Breast epithelium (tissue), 4 donors: ENCODE measurements at regions not wholly inside any gene's neighbourhood (a gene's known extent, or its start where the extent isn't known, plus 50 kb on each side); places are given as distances from the start of the nearest gene placed in this dataset.

Source experiments
- DNase-seq, 2 donors: peaks; one replicate each; pipeline ENCODE4 v3.0.0-alpha.2; 2019; ENCODE audit warnings: low spot score in 2 of 2
- H3K27ac ChIP-seq, 2 donors: fragments of 200-600 bp; sonication (generic) in 1 of 2; one replicate each; pipeline ENCODE4 v1.5.1; 2016 to 2019; ENCODE audit warnings: mild to moderate bottlenecking in 1 of 2
- H3K27me3 ChIP-seq, 2 donors: fragments of 200-600 bp; sonication (generic) in 1 of 2; one replicate each; pipeline versions ENCODE4 v1.5.1 to v1.6.0; 2017 to 2019; ENCODE audit warnings: control low read depth in 1 of 2, mild to moderate bottlenecking in 1 of 2
- H3K36me3 ChIP-seq: fragments of 200-600 bp; one replicate; pipeline ENCODE4 v1.5.1; 2019
- H3K4me1 ChIP-seq, 2 donors: fragments of 200-600 bp; sonication (generic); one replicate each; pipeline ENCODE4 v1.5.1; 2016 to 2019; ENCODE audit warnings: control low read depth in 1 of 2
- H3K4me3 ChIP-seq, 3 donors: fragments of 200-600 bp; sonication (generic); 1 replicate in 2 of 3; 2 replicates in 1 of 3; pipeline ENCODE4 v1.5.1; 2016 to 2019; ENCODE audit warnings: mild to moderate bottlenecking in 3 of 3, moderate library complexity in 2 of 3
- H3K9me3 ChIP-seq, 2 donors: fragments of 200-600 bp; sonication (generic) in 1 of 2; one replicate each; pipeline ENCODE4 v1.5.1; 2016 to 2019; ENCODE audit warnings: control low read depth in 1 of 2
- CTCF ChIP-seq, 3 donors: fragments of 450-650 bp; IDR thresholded peaks; one replicate each; pipeline ENCODE4 v1.5.1; 2016 to 2017; ENCODE audit warnings: antibody characterized with exemption in 3 of 3, mild to moderate bottlenecking in 3 of 3, moderate library complexity in 3 of 3
- POLR2A ChIP-seq: fragments of 450-650 bp; IDR thresholded peaks from one replicate; pipeline ENCODE4 v1.6.1; 2016; ENCODE audit warnings: antibody characterized with exemption, mild to moderate bottlenecking, moderate library complexity
- POLR2AphosphoS5 ChIP-seq, 3 donors: sonication (generic); formaldehyde crosslinking; IDR thresholded peaks; one replicate each; pipeline ENCODE4 v1.6.1; 2017; ENCODE audit warnings: antibody characterized with exemption in 3 of 3
- intact Hi-C: fragments of 100-400 bp; cut with DNase I; formaldehyde crosslinking; loops from one replicate; pipeline ENCODE4 v1.15.1; 2023; ENCODE audit warnings: low total_unique reads

GRCh38 chr15:79230766-79231165 lies 51.8 kb upstream of the ANKRD34C start:
- no peak for TF ChIP-seq CTCF (IDR thresholded peaks at IDR 0.05)
- Histone ChIP-seq H3K27ac (no peak overlapping the region), H3K4me3 (no peak overlapping the region), H3K27me3 (peaks cover 0 to 3% of the 10 kb centered on the region in 2 donors), H3K4me1 (no peaks in the 10 kb centered on the region), H3K9me3 (peaks cover 0 to 33% of the 10 kb centered on the region in 2 donors), H3K36me3 (no peaks in the 10 kb centered on the region)
- intact Hi-C loops, result no loop called here
- no peak for DNase-seq

GRCh38 chr15:79222808-79223207 lies 59.7 kb upstream of the ANKRD34C start:
- TF ChIP-seq POLR2AphosphoS5 (IDR thresholded peaks at IDR 0.05), result no peak
- no peak overlapping the region for H3K4me3 ChIP-seq
- no peak overlapping the region for H3K27ac ChIP-seq
- H3K4me1 ChIP-seq, result no peaks in the 10 kb centered on the region
- DNase-seq, result no peak
- no peaks in the 10 kb centered on the region for H3K36me3 ChIP-seq
- H3K9me3 ChIP-seq, result peaks cover 0 to 9% of the 10 kb centered on the region in 2 donors
- peaks cover 0 to 9% of the 10 kb centered on the region in 2 donors for H3K27me3 ChIP-seq
- intact Hi-C loops, result no loop called here

- intact Hi-C loops, result no loop called here
- H3K36me3 ChIP-seq, result no peaks in the 10 kb centered on the region
- no peak for DNase-seq
- no peaks in the 10 kb centered on the region for H3K4me1 ChIP-seq
- peaks cover 0 to 9% of the 10 kb centered on the region in 2 donors for H3K27me3 ChIP-seq
- TF ChIP-seq CTCF (IDR thresholded peaks at IDR 0.05) (no peak), POLR2AphosphoS5 (IDR thresholded peaks at IDR 0.05) (no peak), POLR2A (no peak)
- H3K27ac ChIP-seq, result no peak overlapping the region
- H3K9me3 ChIP-seq, result peaks cover 6 to 7% of the 10 kb centered on the region in 2 donors
- no peak overlapping the region for H3K4me3 ChIP-seq
Observed at GRCh38 chr15:79221696-79222095, 60.8 kb upstream of the ANKRD34C start.

GRCh38 chr15:79219393-79220056 lies 63.0 kb upstream of the ANKRD34C start:
- Histone ChIP-seq H3K27me3 (peaks cover 0 to 9% of the 10 kb centered on the region in 2 donors), H3K36me3 (no peaks in the 10 kb centered on the region), H3K4me1 (no peaks in the 10 kb centered on the region), H3K4me3 (no peak overlapping the region), H3K9me3 (peaks cover 6 to 7% of the 10 kb centered on the region in 2 donors), H3K27ac (no peak overlapping the region)
- intact Hi-C loops, result no loop called here
- no peak for DNase-seq
- TF ChIP-seq CTCF (IDR thresholded peaks at IDR 0.05) (no peak), POLR2A (no peak), POLR2AphosphoS5 (IDR thresholded peaks at IDR 0.05) (no peak)

- H3K4me1 ChIP-seq, result no peaks in the 10 kb centered on the region
- H3K36me3 ChIP-seq, result no peaks in the 10 kb centered on the region
- TF ChIP-seq POLR2A (no peak), POLR2AphosphoS5 (IDR thresholded peaks at IDR 0.05) (no peak), CTCF (IDR thresholded peaks at IDR 0.05) (no peak)
- no peak overlapping the region for H3K4me3 ChIP-seq
- no peak for DNase-seq
- no peak overlapping the region for H3K27ac ChIP-seq
- intact Hi-C loops, result no loop called here
- H3K9me3 ChIP-seq, result peaks cover 6 to 7% of the 10 kb centered on the region in 2 donors
- H3K27me3 ChIP-seq, result peaks cover 0 to 9% of the 10 kb centered on the region in 2 donors
Observed at GRCh38 chr15:79218588-79219200, 63.8 kb upstream of the ANKRD34C start.
